HepG2 (cell line): ENCODE measurements at regions not wholly inside any gene's neighbourhood (a gene's known extent, or its start where the extent isn't known, plus 50 kb on each side); places are given as distances from the start of the nearest gene placed in this dataset.

Source experiments
- CTCF ChIP-seq: sonication (generic); formaldehyde crosslinking; IDR thresholded peaks from 2 replicates; pipeline ENCODE4 v1.5.0; 2020; ENCODE audit warnings: mild to moderate bottlenecking, missing genetic modification reagents, moderate library complexity
- E2F1 ChIP-seq: sonication (generic); formaldehyde crosslinking; IDR thresholded peaks from 2 replicates; pipeline ENCODE4 v1.5.0; 2020; ENCODE audit warnings: missing genetic modification reagents
- IRF2 ChIP-seq: IDR thresholded peaks from 2 replicates; pipeline ENCODE4 v1.6.1; 2018; ENCODE audit warnings: missing genetic modification reagents, missing compliant biosample characterization
- KDM5A ChIP-seq: fragments of 200-600 bp; sonication (generic); IDR thresholded peaks from 2 replicates; pipeline ENCODE4 v1.7.0; 2018; ENCODE audit warnings: antibody characterized with exemption, mild to moderate bottlenecking, low read length, borderline replicate concordance
- MYC ChIP-seq: sonication (generic); formaldehyde crosslinking; IDR thresholded peaks from 2 replicates; pipeline ENCODE4 v1.9.0; 2021; ENCODE audit warnings: missing genetic modification reagents, borderline replicate concordance
- PBX3 ChIP-seq: sonication (generic); formaldehyde crosslinking; IDR thresholded peaks from 2 replicates; pipeline ENCODE4 v1.8.1; 2023; ENCODE audit warnings: missing genetic modification reagents, inconsistent platforms, borderline replicate concordance
- POLR2AphosphoS5 ChIP-seq: IDR thresholded peaks from 2 replicates; pipeline ENCODE4 v1.6.1; 2012; ENCODE audit warnings: low read depth, low read length
- RAD21 ChIP-seq: fragments of 450-650 bp; formaldehyde crosslinking; IDR thresholded peaks from 2 replicates; pipeline ENCODE4 v1.5.0; 2020; ENCODE audit warnings: mild to moderate bottlenecking
- RFX5 ChIP-seq: IDR thresholded peaks from 2 replicates; pipeline ENCODE4 v1.6.1; 2011; ENCODE audit warnings: low read depth, low read length, improper control_type of control experiment
- SKIL ChIP-seq: sonication (generic); formaldehyde crosslinking; IDR thresholded peaks from 2 replicates; pipeline ENCODE4 v1.8.0; 2022; ENCODE audit warnings: missing genetic modification reagents, mild to moderate bottlenecking, moderate library complexity, borderline replicate concordance
- SNAPC5 ChIP-seq: sonication (generic); formaldehyde crosslinking; IDR thresholded peaks from 2 replicates; pipeline ENCODE4 v1.8.1; 2023; ENCODE audit warnings: mild to moderate bottlenecking, missing genetic modification reagents, borderline replicate concordance
- USF2 ChIP-seq, 2 experiments: sonication (generic) in 1 of 2; formaldehyde crosslinking in 1 of 2; IDR thresholded peaks; 2 replicates each; pipeline versions ENCODE4 v1.5.1 to v1.6.1; 2011 to 2020; ENCODE audit warnings: borderline replicate concordance in 1 of 2, low read depth in 1 of 2, low read length in 1 of 2, mild to moderate bottlenecking in 1 of 2, missing genetic modification reagents in 1 of 2, moderate library complexity in 1 of 2
- ZNF503 ChIP-seq: sonication (generic); formaldehyde crosslinking; IDR thresholded peaks from 2 replicates; pipeline ENCODE4 v1.4.0; 2020; ENCODE audit warnings: missing genetic modification reagents
- ZNF704 ChIP-seq: sonication (generic); formaldehyde crosslinking; IDR thresholded peaks from 2 replicates; pipeline ENCODE4 v1.8.1; 2023; ENCODE audit warnings: mild to moderate bottlenecking, inconsistent platforms, moderate library complexity, missing genetic modification reagents, borderline replicate concordance

- TF ChIP-seq RFX5 (no peak), MYC (CRISPR knock-in tag) (no peak), PBX3 (CRISPR knock-in tag) (no peak), E2F1 (CRISPR knock-in tag) (no peak), ZNF503 (no peak), SKIL (CRISPR knock-in tag) (no peak), RAD21 (CRISPR knock-in tag) (no peak), POLR2AphosphoS5 (no peak), CTCF (CRISPR knock-in tag) (no peak), USF2 (IDR thresholded peaks at IDR 0.05; ENCODE audit: low read depth, low read length) (no peak), USF2 (CRISPR knock-in tag; IDR thresholded peaks at IDR 0.05; ENCODE audit: borderline replicate concordance) (no peak), KDM5A (no peak), ZNF704 (CRISPR knock-in tag) (no peak), IRF2 (CRISPR knock-in tag) (no peak), SNAPC5 (CRISPR knock-in tag) (no peak)
These were observed 1692.1 kb downstream of the EFNB2 start for GRCh38 chr13:104843401-104843800.
